GM18873 (cell line): ENCODE measurements at regions not wholly inside any gene's neighbourhood (a gene's known extent, or its start where the extent isn't known, plus 50 kb on each side); places are given as distances from the start of the nearest gene placed in this dataset.

Source experiments
- ATAC-seq: cut with Tn5 transposase; IDR thresholded peaks from one replicate; pipeline ENCODE4 v1.9.1; 2021; ENCODE audit warnings: mild to moderate bottlenecking, moderate library complexity, moderate number of reproducible peaks; ENCODE audit not compliant: unreplicated experiment, low FRiP score

- no peak for ATAC-seq
These were observed 125.4 kb upstream of the SPDL1 start for GRCh38 chr5:169458221-169458620.

- ATAC-seq: no peak
These were observed 133.1 kb upstream of the SPDL1 start for GRCh38 chr5:169450464-169450863.

GRCh38 chr5:169448826-169449225 lies 134.7 kb upstream of the SPDL1 start:
- no peak for ATAC-seq

GRCh38 chr5:169445191-169445590 lies 138.4 kb upstream of the SPDL1 start:
- ATAC-seq: no peak

GRCh38 chr5:169442913-169443784 lies 140.4 kb upstream of the SPDL1 start:
- ATAC-seq: no peak

GRCh38 chr5:169442403-169442874 lies 141.1 kb upstream of the SPDL1 start:
- no peak for ATAC-seq

GRCh38 chr5:169440107-169440705 lies 139.3 kb upstream of the SLIT3 start:
- no peak for ATAC-seq

- ATAC-seq: no peak
These were observed 138.4 kb upstream of the SLIT3 start for GRCh38 chr5:169439362-169439761.

- no peak for ATAC-seq
These were observed 134.7 kb upstream of the SLIT3 start for GRCh38 chr5:169435506-169436229.

- no peak for ATAC-seq
These were observed 132.3 kb upstream of the SLIT3 start for GRCh38 chr5:169433221-169433651.

GRCh38 chr5:169431386-169431785 lies 130.4 kb upstream of the SLIT3 start:
- no peak for ATAC-seq

GRCh38 chr5:169430671-169431070 lies 129.7 kb upstream of the SLIT3 start:
- no peak for ATAC-seq

- ATAC-seq: no peak
These were observed 128.1 kb upstream of the SLIT3 start for GRCh38 chr5:169429044-169429443.

- no peak for ATAC-seq
These were observed 125.8 kb upstream of the SLIT3 start for GRCh38 chr5:169426784-169427183.

GRCh38 chr5:169424670-169425378 lies 123.9 kb upstream of the SLIT3 start:
- no peak for ATAC-seq

- no peak for ATAC-seq
These were observed 123.3 kb upstream of the SLIT3 start for GRCh38 chr5:169424279-169424655.

GRCh38 chr5:169423580-169424278 lies 122.8 kb upstream of the SLIT3 start:
- no peak for ATAC-seq

- ATAC-seq: no peak
These were observed 121.1 kb upstream of the SLIT3 start for GRCh38 chr5:169422087-169422486.

GRCh38 chr5:169421677-169422076 lies 120.7 kb upstream of the SLIT3 start:
- ATAC-seq: no peak

- ATAC-seq: no peak
These were observed 116.7 kb upstream of the SLIT3 start for GRCh38 chr5:169417676-169418075.
